Epithelial cell of prostate (primary cell): ENCODE measurements at regions not wholly inside any gene's neighbourhood (a gene's known extent, or its start where the extent isn't known, plus 50 kb on each side); places are given as distances from the start of the nearest gene placed in this dataset.

Experiments
- DNase-seq: peaks from one replicate; pipeline ENCODE4 v3.0.0-alpha.2; 2011; ENCODE audit warnings: low read depth, low spot score
- H3K27ac ChIP-seq: fragments of 450-650 bp; 2 replicates; pipeline ENCODE4 v1.5.1; 2017; ENCODE audit warnings: mild to moderate bottlenecking

DNA sequence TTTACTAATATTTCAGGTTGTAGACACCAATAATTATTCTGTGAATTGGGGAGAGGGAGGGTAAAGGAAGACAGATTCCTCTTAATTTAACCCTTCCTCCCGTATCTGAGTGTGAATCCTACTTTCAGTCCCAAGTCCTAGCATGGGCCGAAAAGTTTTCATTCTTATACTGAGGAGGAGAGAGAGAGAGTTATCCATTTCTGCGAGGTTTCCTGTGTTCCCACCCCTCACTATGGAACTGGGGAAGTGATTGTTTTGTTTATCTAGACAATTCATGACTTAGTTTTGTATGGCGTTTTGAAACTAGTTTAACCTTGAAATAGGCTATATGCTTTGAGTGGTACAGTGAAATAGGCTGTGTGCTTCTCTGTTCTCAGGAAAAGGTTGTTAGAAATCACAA is 134.0 kb upstream of the DPYD start:
- no peak overlapping the region for H3K27ac ChIP-seq

DNA sequence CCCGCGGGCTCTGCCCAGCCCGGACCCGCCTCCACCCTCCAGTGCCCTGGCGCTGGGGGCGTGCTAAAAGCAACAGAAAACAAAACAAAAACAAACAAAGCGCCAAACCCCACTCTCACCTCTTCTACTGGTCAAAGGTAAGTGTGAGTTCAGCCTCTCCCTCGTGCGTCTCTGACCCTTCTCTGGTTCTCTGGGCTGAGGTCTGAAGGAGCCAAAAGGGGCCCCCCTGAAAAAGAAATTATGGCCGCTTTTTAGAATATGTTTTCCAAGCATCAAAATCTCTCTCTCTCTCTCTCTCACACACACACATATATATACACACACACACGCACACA is 133.5 kb upstream of the DPYD start:
- DNase-seq, result no peak
- no peak overlapping the region for H3K27ac ChIP-seq

More for the DNA sequence above, 134.0 kb upstream of the DPYD start:
- no peak for DNase-seq

DNA sequence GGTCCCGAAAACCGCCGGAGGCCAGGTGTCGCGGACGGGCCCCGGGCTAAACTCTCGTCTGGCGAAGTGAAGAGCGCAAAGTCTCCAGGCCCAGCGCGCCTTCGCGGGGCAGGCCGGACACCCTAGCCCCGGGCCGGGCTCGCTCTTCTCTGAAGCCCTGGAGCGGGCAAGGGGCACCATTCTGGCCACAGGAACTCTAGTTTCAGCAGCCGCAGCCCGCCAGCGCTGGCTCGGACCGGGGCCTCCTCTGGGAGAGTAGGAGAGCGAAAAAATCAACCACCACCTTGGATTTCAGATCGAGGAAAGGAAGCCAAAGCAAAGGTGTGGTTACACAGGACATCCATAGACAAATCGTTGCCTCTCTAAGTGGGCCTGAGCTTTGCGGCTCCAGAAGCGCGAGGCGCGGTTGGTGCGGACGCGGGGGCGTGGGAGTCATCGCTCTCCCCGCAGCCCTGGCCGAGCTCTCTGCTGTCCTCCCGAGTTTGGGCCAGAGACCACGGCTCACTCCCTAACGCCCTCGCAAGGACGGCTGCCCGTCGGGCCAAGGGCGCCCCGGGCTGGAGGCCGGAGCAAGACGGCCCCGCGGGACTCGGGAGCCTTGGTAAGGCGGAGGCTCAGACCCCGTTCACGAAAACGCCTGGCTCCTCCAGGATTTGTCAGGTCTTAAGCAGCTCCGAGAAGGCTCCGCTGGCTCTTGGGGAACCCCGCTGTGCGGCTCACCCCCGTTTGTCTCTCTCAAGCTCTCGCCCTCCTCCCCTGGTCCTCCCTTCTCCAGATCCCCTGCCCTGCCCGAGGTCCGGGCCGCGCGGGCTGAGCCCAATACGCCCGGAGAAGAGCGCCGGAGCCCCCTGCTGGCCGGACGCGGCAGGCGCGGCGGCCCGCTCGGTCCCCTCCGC is 132.9 kb upstream of the DPYD start:
- no peak for DNase-seq
- H3K27ac ChIP-seq, result no peak overlapping the region

DNA sequence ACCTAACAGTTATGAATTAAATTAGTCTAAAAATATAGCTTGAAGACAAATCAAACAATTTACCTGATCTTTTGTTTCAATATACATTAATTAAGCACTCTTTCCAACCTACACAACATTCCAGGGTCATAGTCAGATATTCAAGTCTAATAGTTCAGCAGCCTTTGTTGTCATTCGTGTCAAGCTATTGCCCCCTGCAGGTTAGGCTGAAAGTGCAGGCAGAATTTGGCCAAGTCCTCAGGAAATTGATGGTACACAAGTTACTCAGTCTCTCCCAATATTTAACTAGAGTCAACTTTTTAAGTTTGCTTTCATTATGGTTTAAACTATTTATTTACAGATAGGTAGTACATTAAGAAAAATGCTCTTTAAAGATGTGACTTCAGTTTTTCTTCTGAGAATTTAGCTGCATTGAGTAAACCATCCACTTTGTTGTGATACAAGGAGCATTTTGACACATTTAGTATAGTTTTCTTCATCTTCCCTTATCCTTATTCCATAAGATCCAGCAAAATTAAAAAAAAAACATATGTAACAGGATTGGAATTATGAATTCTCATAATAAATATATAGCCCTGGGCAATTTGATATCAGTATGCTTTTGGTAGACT is 130.3 kb upstream of the DPYD start:
- H3K27ac ChIP-seq, result no peak overlapping the region
- DNase-seq, result peak; percentile 16

DNA sequence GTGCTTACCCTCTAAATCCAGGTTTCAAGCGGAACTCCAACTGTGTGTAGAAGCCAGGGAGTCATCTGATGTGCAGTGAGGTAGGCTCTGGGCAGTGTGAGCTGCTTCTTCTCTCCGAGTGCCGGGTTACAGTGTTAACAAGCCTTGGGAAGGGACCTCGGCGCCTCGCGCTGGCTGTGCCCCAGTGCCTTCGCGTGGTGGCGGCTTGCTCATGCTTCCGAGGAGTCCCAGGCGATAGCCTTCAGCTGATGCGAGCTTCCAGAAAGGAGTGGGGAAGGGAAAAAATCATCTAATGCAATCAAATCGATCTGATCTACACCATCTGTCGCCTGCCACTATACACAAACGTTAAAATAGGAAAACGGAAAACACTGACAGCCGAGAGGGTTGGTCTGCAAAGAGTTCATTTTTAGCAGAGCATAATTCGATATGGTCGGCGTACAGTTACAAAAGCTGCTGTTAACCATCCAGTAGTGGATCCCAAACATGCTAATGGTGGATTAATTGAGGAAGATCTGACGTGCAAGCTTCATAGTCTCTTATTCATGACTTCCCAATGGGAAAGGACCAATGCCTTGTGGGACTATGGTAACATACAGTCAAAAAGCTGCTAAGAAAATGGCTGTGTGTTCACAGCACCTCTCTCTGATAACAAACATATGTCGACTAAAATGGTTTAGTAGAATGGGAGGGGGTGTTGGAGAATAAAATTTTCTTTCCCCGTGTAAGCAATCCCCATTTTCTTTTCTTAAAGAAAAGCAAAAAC is 128.7 kb upstream of the DPYD start:
- no peak overlapping the region for H3K27ac ChIP-seq
- no peak for DNase-seq

DNA sequence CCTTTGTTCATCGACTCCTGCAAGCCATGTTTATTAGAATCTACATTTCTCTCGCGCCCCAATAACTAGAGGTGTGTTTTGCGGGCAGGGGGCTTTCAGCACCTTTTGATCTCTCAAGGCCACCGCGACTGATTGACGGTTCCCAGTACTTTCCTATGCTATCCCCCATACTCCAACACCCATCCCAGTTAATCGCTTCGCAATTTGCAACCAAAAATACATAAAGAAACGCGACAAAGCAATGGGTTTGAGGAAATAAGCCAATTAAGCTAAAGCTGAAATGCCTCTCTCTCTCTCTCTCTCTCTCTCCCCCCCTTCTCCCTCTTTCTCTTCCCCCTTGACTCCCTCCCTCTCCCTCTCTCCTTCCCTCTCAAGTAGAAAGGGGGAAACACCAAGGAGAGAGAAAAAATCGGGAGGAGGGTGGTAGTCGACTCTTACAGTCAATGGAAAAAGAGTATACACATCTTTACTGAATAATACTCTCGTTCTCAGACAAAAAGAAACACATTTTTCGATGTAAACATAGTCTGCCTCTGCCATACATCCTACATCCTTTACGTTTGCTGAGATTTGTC is 128.0 kb upstream of the DPYD start:
- no peak for DNase-seq
- H3K27ac ChIP-seq, result no peak overlapping the region

DNA sequence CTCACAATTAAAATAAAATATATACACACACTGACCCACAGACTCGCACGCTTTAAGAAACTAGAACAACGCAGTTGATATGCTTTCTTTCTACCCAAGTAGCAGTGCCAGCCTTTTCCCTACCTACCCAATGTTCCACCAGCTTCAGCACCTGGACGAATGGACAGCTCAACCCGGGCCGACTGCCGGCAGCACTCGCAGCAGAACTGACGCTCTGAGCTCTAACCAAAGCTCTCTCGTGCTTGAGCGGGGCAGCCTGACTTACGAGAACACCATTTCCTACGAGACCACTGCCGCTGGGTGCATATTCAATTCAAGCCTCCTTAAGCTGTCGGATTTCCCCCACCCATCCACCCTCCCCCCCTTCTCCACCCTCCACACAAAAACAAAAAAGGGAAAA is 127.4 kb upstream of the DPYD start:
- no peak for DNase-seq

DNA sequence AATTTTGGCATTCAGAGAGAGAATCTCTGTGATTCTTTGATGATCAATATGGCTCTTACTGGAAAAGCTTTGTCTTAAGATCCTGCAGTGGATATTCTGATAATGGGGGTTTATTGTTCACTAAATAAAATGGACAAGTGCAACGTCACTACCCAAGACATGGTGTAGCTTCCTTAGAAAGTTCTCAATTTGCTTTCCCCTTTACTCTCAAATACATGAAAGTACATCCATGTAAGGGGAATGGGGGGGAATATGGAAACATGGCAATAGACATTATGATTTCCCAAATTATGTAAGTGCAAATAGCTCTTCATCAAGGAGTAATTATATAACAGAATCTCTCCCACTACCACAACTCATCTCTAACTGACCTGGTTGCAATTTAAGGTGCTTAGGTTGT is 126.3 kb upstream of the DPYD start:
- no peak for DNase-seq
- no peak overlapping the region for H3K27ac ChIP-seq

More for the DNA sequence above, 127.4 kb upstream of the DPYD start:
- H3K27ac ChIP-seq, result no peak overlapping the region

DNA sequence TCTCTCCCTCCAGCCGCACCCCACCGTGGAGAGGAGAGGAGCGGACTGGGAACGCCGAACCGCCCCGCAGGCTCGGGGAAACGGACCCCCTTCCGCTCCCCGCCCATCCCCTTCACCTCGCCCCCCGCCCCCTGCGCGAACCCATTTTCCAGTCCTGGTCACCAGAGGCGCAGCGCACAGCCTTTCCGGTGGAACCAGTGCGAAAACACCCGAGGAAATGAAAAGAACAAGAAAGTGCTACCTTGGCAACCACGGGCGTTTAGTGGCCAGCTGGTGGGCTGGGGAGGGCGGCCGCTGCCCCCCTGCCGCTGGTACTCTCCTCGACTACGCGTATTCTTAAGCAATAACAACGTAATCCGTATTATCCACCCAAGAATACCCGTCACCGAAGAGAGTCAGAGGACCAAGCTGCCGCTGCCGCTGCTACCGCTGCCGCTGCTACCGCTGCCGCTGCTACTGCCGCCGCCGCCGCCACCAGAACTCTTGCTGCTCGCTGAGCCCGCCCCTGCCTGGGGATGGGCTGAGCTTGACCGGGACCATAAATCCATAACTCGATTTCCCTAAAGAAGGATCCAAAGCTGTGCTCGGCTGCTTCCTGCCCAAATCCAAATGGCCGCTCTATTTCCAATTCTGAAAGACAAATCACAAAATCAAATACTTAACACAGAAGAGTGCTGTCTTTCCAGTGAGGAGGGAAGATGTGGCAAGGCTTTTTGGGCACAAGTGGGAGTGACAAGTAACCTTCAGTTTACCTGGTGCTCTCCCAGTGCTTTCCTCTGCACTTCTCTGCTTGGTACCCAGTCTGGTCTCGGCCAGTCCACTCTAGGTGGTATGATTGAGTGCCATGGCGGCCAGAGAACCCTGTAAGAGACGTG is 125.2 kb upstream of the DPYD start:
- H3K27ac ChIP-seq, result no peak overlapping the region
- no peak for DNase-seq

DNA sequence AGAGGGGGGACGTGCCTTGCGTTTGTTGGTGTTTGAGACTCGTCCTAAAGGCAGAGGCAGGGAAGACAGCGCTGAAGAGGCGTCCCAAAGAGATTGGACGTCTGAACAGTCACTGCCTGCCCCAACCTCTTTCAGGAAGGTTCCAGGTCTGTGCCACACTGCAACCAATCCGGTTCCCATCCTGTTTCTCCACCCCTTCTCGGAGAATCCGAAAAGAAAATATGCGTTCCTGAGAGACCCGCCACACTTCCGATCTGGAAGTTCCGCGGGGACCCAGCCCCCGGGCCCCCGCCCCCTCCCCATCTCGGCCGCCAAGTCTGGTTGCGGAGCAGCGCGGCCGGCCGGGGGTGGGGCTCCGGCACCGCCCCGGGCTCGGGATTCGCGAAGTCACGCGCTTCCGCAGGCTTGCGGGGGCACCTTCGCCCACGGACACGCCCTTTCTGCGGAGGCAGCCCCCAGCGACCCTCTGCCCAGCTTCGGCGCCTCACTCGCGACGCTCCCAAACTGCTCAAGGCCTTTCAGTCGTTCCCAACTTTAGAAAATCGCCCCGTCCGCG is 124.5 kb upstream of the DPYD start:
- H3K27ac ChIP-seq, result no peak overlapping the region
- DNase-seq, result no peak

DNA sequence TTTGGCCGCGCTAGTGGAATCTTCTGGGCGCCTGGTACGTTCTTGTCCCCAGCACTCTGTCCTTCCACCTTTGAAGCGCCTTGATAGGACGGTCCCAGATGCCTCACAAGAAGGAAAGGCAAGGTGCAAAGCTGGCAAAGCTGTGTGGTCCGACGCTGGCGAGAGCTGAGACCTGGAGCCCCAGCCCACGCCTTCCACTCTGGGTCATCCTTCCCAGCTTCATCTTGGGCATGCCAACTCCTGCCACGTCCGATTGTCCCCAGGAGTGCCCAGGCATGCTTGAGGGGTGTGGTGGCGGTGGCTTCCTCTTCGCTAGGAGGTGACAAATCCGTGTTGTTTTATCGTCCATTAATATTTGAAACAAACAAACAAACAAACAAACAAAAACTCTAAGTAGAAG is 123.9 kb upstream of the DPYD start:
- DNase-seq, result no peak
- H3K27ac ChIP-seq, result no peak overlapping the region

DNA sequence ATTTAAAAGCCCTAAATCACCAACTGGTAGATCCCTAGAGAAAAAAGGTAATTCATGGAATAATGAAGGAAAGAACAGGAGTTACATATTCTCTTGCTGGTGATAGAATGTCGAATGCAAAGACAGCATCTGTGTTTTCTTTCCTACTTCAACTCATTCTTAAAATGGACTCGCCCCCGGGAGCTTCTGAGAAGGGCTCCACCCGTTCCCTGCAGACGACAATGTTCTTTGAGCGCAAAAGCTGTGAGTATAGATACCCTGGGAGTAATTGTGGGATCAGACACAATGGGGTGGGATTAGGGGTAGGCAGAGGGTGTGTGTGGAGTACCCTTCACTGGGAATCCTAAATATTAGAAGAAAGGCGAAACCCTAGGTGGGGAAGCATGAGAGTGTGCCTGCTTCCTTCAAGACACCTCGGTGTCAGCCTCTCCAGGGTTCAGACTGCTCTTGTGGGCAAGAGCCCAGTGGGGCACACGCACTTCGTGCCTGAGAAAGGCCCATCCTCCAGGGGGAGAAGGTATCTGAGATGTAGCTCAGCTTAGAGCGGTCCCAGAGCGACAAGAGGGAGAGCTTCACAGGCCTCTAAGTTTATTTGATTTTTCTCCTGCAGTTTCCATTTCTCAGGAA is 123.3 kb upstream of the DPYD start:
- no peak overlapping the region for H3K27ac ChIP-seq
- no peak for DNase-seq

DNA sequence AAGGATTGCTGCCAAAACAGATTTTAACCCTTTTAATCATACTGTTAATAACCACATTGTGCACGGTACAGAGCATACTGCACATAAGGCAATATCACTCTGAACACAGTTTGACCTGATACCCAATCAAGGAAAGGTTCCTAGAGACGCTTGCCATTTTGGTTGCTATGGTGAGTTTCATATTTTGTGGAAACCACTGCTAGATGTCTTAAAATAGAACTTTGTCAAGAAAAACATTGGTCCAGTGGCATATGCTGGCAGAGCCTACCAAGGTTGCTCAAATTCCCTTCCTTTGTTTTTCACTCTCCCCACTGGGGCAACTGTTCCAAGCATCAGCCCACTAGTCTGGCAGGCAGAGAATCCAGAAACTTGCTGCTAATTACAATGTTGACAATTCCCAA is 114.8 kb upstream of the DPYD start:
- no peak overlapping the region for H3K27ac ChIP-seq

DNA sequence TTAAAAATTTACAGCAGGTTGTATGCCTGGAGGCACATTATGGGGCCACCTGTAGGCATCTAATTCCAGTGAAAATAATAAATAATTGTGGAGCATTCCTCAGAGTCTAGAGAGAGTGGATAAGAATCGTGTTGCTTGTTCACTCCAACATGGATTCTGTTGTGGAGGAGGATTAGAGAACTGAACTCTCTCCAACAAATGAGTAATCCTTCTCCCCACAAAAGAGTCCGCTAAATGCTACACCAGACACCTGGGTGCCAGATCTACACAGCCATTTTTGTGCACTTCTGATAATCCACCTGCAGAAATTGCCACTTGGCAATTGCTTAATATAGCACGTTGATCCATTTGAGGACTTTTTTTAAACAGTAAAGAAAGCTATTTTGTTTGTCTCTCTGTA is 113.7 kb upstream of the DPYD start:
- H3K27ac ChIP-seq, result no peak overlapping the region
- DNase-seq, result no peak

More for the DNA sequence above, 114.8 kb upstream of the DPYD start:
- no peak for DNase-seq

DNA sequence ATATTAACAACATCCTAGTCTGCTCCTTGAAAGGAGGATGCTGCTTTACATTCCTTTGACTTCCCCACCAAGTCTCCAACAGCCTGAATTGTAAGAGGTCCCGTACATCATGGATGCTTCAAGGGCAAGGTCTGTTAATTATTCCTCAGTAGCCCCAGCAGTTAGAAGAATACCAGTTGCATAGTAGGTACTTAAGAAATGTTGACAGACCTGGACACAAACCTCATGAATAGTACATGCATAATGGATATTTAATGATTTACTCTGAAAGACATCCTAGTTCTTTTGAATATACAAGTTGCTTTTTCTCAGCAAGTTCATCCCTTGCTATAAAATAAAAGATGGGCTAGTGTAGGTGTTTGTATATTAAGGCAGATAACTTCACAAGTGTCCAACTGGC is 112.1 kb upstream of the DPYD start:
- no peak overlapping the region for H3K27ac ChIP-seq
- no peak for DNase-seq

DNA sequence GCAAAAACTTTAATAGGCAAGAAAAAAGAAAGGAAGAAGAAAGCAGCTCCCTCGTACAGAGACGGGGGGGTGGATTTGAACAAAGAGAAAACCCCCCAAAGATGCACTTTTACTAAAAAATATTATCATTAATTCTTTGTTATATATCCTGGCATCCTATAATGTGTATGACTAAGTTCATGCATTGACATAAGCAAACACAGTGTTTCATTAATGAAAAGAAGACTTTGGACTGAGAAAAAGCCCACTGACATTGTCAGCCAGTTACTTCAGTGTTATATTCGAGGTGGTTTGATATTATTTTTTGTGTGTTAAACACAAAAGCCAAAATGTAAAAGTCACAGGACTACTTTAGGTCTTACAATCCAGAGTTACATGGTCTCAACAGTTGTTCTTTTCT is 110.1 kb upstream of the DPYD start:
- H3K27ac ChIP-seq, result no peak overlapping the region
- no peak for DNase-seq

DNA sequence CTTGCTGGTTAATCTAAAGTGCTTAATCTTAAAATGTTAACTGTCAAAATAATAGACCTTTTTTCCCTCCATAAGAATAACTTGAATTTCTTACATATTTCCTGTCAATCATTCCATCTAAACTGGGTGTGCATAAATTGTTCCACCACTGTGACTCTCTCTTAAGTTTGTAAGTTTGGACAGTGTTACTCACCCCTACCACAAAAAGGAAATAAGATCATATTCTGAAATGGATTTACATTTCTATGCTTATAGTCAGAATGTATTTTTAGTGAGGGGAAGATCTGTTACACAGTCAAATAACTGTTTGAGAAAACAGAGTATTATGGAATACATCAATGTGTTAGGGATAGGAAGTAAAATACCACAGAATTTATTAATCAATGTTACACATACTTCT is 109.6 kb upstream of the DPYD start:
- no peak for DNase-seq
- H3K27ac ChIP-seq, result no peak overlapping the region

DNA sequence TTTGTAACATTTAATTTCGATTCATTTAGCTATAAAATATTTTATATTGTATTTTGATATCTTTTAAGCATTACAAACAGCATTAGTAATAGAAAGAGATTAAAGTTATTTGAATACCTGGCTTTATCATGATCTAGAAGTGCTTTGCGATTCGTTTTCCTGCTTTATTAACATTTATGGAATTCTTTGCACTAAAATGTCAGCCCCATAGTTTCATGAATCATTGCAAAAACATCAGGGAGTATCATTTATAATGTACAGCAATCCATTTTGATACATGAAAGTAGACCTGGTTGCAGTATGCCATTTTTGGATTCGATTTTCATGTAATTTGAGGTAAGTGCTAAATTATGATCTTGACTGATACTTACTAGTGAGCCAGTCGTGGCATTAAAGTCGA is 108.0 kb upstream of the DPYD start:
- DNase-seq, result no peak
- no peak overlapping the region for H3K27ac ChIP-seq

DNA sequence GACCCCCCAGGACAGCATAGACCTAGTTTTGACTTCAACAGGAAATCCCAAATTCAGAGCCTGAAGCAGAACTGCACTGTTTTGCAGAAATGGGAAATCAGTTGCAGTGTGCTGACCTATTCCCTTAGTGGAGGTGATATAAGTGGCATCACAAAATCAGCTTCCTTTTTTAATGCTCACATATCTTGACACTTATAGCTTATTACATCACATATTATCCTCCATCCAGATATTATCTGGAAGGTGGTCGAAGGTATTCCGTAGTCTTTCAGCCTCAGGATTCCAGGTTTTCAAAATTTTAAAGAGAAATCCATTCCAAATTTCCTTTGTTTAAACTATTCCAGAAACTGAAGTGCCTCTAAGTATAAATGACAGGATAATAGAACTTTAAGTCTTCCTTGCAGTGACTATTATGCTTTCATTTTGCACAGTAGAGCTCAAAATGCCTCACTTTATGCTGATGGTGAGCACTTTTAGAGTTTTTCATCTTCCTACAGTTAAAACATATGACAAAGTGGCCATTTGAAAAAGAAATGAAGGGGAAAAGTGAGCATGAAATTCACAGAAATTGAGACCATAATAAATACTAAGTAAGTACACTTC is 106.4 kb upstream of the DPYD start:
- no peak overlapping the region for H3K27ac ChIP-seq
- DNase-seq, result no peak
